WTC11 (cell line): ENCODE measurements at regions not wholly inside any gene's neighbourhood (a gene's known extent, or its start where the extent isn't known, plus 50 kb on each side); places are given as distances from the start of the nearest gene placed in this dataset.

Experiments
- ATAC-seq: fragments of 200-7000 bp; cut with Tn5 transposase; 2 replicates; pipeline ENCODE4 v1.10.0; 2021; ENCODE audit warnings: mild to moderate bottlenecking, moderate library complexity
- CTCF ChIA-PET: fragments of 300-600 bp; sonication (Branson Sonifier 250); formaldehyde crosslinking; loops from one replicate; lab custom pipeline; 2021; ENCODE audit warnings: antibody characterized with exemption; lab: Charles Lee
- POLR2A ChIA-PET: fragments of 350-600 bp; sonication (Branson Sonifier 250); formaldehyde crosslinking; loops from one replicate; lab custom pipeline; 2021; ENCODE audit warnings: antibody characterized with exemption; lab: Charles Lee
- DNase-seq: peaks from one replicate; pipeline ENCODE4 v3.0.0; 2021; ENCODE audit warnings: low spot score
- H3K27ac Mint-ChIP-seq: 2 replicates; pipeline ENCODE4 v1.8.0; 2021; ENCODE audit warnings: mixed read lengths
- H3K27me3 Mint-ChIP-seq: 2 replicates; pipeline ENCODE4 v1.8.0; 2021; ENCODE audit warnings: low read depth, mild to moderate bottlenecking, moderate library complexity, mixed read lengths
- H3K36me3 Mint-ChIP-seq: 2 replicates; pipeline ENCODE4 v1.8.0; 2021; ENCODE audit warnings: mixed read lengths
- H3K4me1 Mint-ChIP-seq: 2 replicates; pipeline ENCODE4 v1.8.0; 2022; ENCODE audit warnings: mixed read lengths
- H3K4me3 Mint-ChIP-seq: 2 replicates; pipeline ENCODE4 v1.8.0; 2021; ENCODE audit warnings: mild to moderate bottlenecking, moderate library complexity, mixed read lengths
- H3K9me3 Mint-ChIP-seq: 2 replicates; pipeline ENCODE4 v1.8.0; 2021; ENCODE audit warnings: mixed read lengths
- ARID4B ChIP-seq: sonication (generic); formaldehyde crosslinking; IDR thresholded peaks from 2 replicates; pipeline ENCODE4 v1.8.0; 2023; ENCODE audit warnings: missing genetic modification reagents, mild to moderate bottlenecking, borderline replicate concordance
- E2F1 ChIP-seq: sonication (generic); formaldehyde crosslinking; IDR thresholded peaks from 2 replicates; pipeline ENCODE4 v1.8.0; 2022; ENCODE audit warnings: mild to moderate bottlenecking, missing genetic modification reagents
- E2F4 ChIP-seq: sonication (generic); formaldehyde crosslinking; IDR thresholded peaks from 2 replicates; pipeline ENCODE4 v1.8.1; 2022; ENCODE audit warnings: low read depth, mild to moderate bottlenecking, moderate library complexity, missing genetic modification reagents, borderline replicate concordance
- FOXJ3 ChIP-seq: sonication (generic); formaldehyde crosslinking; IDR thresholded peaks from 2 replicates; pipeline ENCODE4 v1.9.0; 2021; ENCODE audit warnings: missing genetic modification reagents, mild to moderate bottlenecking, borderline replicate concordance
- NFATC4 ChIP-seq: fragments of 250-450 bp; sonication (Bioruptor Pico); IDR thresholded peaks from 2 replicates; pipeline ENCODE4 v1.9.0; 2021; ENCODE audit warnings: mild to moderate bottlenecking
- NR1H2 ChIP-seq: sonication (generic); formaldehyde crosslinking; IDR thresholded peaks from 2 replicates; pipeline ENCODE4 v1.9.0; 2021; ENCODE audit warnings: mild to moderate bottlenecking, moderate library complexity, missing genetic modification reagents
- NR2C2 ChIP-seq: sonication (generic); formaldehyde crosslinking; IDR thresholded peaks from 2 replicates; pipeline ENCODE4 v1.8.0; 2022; ENCODE audit warnings: mild to moderate bottlenecking, missing genetic modification reagents
- NR3C1 ChIP-seq: sonication (generic); formaldehyde crosslinking; conservative IDR thresholded peaks from 2 replicates; pipeline ENCODE4 v1.8.1; 2023; ENCODE audit warnings: low read depth, mild to moderate bottlenecking, missing genetic modification reagents
- SMAD3 ChIP-seq: sonication (generic); formaldehyde crosslinking; IDR thresholded peaks from 2 replicates; pipeline ENCODE4 v1.8.0; 2022; ENCODE audit warnings: missing genetic modification reagents, mild to moderate bottlenecking, borderline replicate concordance
- SOX15 ChIP-seq: fragments of 250-450 bp; sonication (Bioruptor Pico); IDR thresholded peaks from 2 replicates; pipeline ENCODE4 v1.9.0; 2021; ENCODE audit warnings: mild to moderate bottlenecking
- STAT6 ChIP-seq: sonication (generic); formaldehyde crosslinking; conservative IDR thresholded peaks from 2 replicates; pipeline ENCODE4 v1.8.1; 2023; ENCODE audit warnings: mild to moderate bottlenecking, low read depth, missing genetic modification reagents, moderate library complexity
- TEAD1 ChIP-seq: sonication (generic); formaldehyde crosslinking; IDR thresholded peaks from 2 replicates; pipeline ENCODE4 v1.8.0; 2022; ENCODE audit warnings: mild to moderate bottlenecking, missing genetic modification reagents
- USF2 ChIP-seq: sonication (generic); formaldehyde crosslinking; IDR thresholded peaks from 2 replicates; pipeline ENCODE4 v1.8.1; 2023; ENCODE audit warnings: mild to moderate bottlenecking, missing genetic modification reagents, moderate library complexity
- ZNF423 ChIP-seq: fragments of 250-450 bp; sonication (Bioruptor Pico); IDR thresholded peaks from 2 replicates; pipeline ENCODE4 v2.1.2; 2022; ENCODE audit warnings: mild to moderate bottlenecking, moderate library complexity
- ZNF425 ChIP-seq: fragments of 250-450 bp; sonication (Bioruptor Pico); conservative IDR thresholded peaks from 2 replicates; pipeline ENCODE4 v1.9.0; 2021; ENCODE audit warnings: mild to moderate bottlenecking

- TF ChIP-seq NFATC4 (no peak), E2F1 (no peak), E2F4 (CRISPR knock-in tag) (no peak), FOXJ3 (no peak), SOX15 (CRISPR knock-in tag) (no peak), NR1H2 (no peak), STAT6 (CRISPR knock-in tag) (no peak), ZNF423 (CRISPR knock-in tag) (no peak), NR3C1 (CRISPR knock-in tag) (no peak), ARID4B (CRISPR knock-in tag) (no peak), NR2C2 (no peak), ZNF425 (no peak), SMAD3 (CRISPR knock-in tag) (no peak), TEAD1 (CRISPR knock-in tag) (no peak), USF2 (CRISPR knock-in tag) (no peak)
- ChIA-PET POLR2A (no interaction called here), CTCF (no interaction called here)
- DNase-seq (no peak), ATAC-seq (no peak)
- Mint-ChIP-seq H3K4me1 (peaks cover 45% of the 10 kb centered on the region), H3K27ac (no peak overlapping the region), H3K36me3 (no peaks in the 10 kb centered on the region), H3K4me3 (no peak overlapping the region), H3K9me3 (0 out of 2 replicates have a peak, but pooled peaks cover 3% of the 10 kb centered on the region), H3K27me3 (no peaks in the 10 kb centered on the region)
These were observed 245.1 kb downstream of the RHOU start for GRCh38 chr1:228980232-228980937.
